ENCODE measurements at regions not wholly inside any gene's neighbourhood (a gene's known extent, or its start where the extent isn't known, plus 50 kb on each side); places are given as distances from the start of the nearest gene placed in this dataset.

DNA sequence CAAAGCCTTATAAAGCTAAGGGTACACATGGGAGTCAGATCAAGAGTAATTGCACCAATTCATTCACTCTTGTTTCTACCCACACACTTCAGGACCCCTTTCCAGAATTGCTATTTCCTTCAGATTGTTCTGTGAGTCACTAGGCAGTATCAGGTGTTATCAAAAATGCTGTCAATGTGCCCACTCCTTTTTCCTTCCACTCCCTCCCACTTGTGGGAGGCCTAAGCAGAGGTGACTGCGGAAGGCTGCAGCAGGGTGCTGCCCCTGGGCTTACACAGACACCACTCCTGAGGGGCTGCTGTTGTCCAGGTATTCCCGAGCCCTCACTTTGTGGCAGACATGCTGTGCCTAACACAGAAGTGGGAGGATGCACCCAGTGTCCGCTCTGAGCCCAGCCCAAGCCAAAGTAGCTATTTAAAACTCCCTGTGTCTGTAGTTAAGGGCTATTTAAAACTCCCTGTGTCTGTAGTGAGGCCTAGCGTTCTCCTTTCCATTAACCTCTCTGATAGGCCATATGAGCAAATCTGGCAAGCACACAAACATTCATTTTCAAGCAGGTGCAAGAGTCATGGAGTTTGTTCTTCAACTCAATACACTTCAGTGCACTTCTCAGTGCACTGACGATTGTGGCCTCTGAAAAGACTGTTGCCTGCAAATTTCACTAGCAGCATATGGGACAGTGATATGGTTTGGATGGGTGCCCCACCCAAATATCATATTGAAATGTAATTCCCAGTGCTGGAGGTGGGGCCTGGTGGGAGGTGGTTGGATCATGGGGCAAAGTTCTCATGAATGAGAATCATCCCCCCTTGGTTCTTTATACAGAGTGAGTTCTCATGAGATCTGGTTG, 117.8 kb downstream of the PHLDA1 start:
- Histone ChIP-seq H2BK120ac (ENCODE audit: low read depth, low read length) (no peak overlapping the region), H2BK5ac (ENCODE audit: low read depth, low read length, poor library complexity, severe bottlenecking) (no peak overlapping the region), H4K8ac (ENCODE audit: low read depth in 2 of 2, low read length in 2 of 2) (no peak overlapping the region), H4K91ac (ENCODE audit: insufficient read depth, low read depth, low read length) (no peak overlapping the region), H3K14ac (replicated peaks; ENCODE audit: low read depth, low read length) (no peak overlapping the region), H4K5ac (ENCODE audit: low read depth, low read length) (no peak overlapping the region), H3K36me3 (ENCODE audit: control insufficient read depth, insufficient read depth, low read length) (no peaks in the 10 kb centered on the region), H3K9ac (ENCODE audit: low read depth, low read length) (no peak overlapping the region), H3K9me1 (ENCODE audit: insufficient read depth, low read length) (peaks cover 7% of the 10 kb centered on the region), H3K56ac (ENCODE audit: extremely low read depth, insufficient read depth, low read length) (no peak overlapping the region), H2AFZ (replicated peaks; ENCODE audit: low read length, poor library complexity) (peak overlapping the region; percentile 56), H3K27me3 (ENCODE audit: control insufficient read depth, insufficient read depth, low read length) (no peaks in the 10 kb centered on the region), H3K9me3 (ENCODE audit: control insufficient read depth, insufficient read depth, low read length) (no peaks in the 10 kb centered on the region), H3K4me1 (ENCODE audit: control insufficient read depth, insufficient read depth, low read length) (peaks cover 5% of the 10 kb centered on the region), H4K20me1 (ENCODE audit: insufficient read depth, low read length) (no peaks in the 10 kb centered on the region), H2BK15ac (ENCODE audit: low read depth, low read length) (no peak overlapping the region; the same call in 2 of the 3 replicates), H2BK20ac (ENCODE audit: low read depth, low read length) (no peak overlapping the region), H3K79me1 (ENCODE audit: low read depth in 1 of 2, low read length in 2 of 2) (no peaks in the 10 kb centered on the region), H3K27ac (ENCODE audit: insufficient read depth, low read length) (no peak overlapping the region), H3K4me2 (ENCODE audit: low read depth, low read length) (no peak overlapping the region), H3K23ac (ENCODE audit: low read depth, low read length) (no peak overlapping the region), H3K18ac (ENCODE audit: low read depth, low read length) (no peak overlapping the region), H2AK9ac (replicated peaks; ENCODE audit: low read depth, low read length, poor library complexity) (no peak overlapping the region), H3K4ac (ENCODE audit: low read depth, low read length) (peak overlapping the region; percentile 23; the same call in 1 of the 2 replicates), H3K4me3 (ENCODE audit: insufficient read depth, low read depth, low read length) (no peak overlapping the region), H2AK5ac (ENCODE audit: low read depth, low read length) (0 out of 2 replicates have a peak overlapping the region, but pooled peaks have one; percentile 5)
- ChIA-PET CTCF (no interaction called here), POLR2A (ENCODE audit: unreplicated experiment) (no interaction called here)
- TF ChIP-seq POLR2A (IDR thresholded peaks at IDR 0.05; ENCODE audit: low read depth, low read length) = no peak
- TF ChIP-seq, protein P1, sequence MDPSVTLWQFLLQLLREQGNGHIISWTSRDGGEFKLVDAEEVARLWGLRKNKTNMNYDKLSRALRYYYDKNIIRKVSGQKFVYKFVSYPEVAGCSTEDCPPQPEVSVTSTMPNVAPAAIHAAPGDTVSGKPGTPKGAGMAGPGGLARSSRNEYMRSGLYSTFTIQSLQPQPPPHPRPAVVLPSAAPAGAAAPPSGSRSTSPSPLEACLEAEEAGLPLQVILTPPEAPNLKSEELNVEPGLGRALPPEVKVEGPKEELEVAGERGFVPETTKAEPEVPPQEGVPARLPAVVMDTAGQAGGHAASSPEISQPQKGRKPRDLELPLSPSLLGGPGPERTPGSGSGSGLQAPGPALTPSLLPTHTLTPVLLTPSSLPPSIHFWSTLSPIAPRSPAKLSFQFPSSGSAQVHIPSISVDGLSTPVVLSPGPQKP (IDR thresholded peaks at IDR 0.05; ENCODE audit: borderline replicate concordance, low read depth, low read length) = no peak
- TF ChIP-seq MAZ (IDR thresholded peaks at IDR 0.05; ENCODE audit: borderline replicate concordance, low read depth, low read length) = no peak
- TF ChIP-seq RAD21 (IDR thresholded peaks at IDR 0.05; ENCODE audit: low read length) = no peak
- no peak for TF ChIP-seq MAFK (IDR thresholded peaks at IDR 0.05; ENCODE audit: low read depth, low read length)
- no peak for TF ChIP-seq BHLHE40 (IDR thresholded peaks at IDR 0.05; ENCODE audit: low read depth, low read length)
- no peak for TF ChIP-seq RCOR1 (IDR thresholded peaks at IDR 0.05; ENCODE audit: insufficient replicate concordance, low read length)
- TF ChIP-seq RFX5 (IDR thresholded peaks at IDR 0.05; ENCODE audit: low read depth, low read length) = no peak
- no peak for TF ChIP-seq NFE2L2 (IDR thresholded peaks at IDR 0.05; ENCODE audit: low read depth, low read length)
- no peak for TF ChIP-seq MXI1 (IDR thresholded peaks at IDR 0.05; ENCODE audit: borderline replicate concordance, low read depth, low read length)
- TF ChIP-seq, protein P2, sequence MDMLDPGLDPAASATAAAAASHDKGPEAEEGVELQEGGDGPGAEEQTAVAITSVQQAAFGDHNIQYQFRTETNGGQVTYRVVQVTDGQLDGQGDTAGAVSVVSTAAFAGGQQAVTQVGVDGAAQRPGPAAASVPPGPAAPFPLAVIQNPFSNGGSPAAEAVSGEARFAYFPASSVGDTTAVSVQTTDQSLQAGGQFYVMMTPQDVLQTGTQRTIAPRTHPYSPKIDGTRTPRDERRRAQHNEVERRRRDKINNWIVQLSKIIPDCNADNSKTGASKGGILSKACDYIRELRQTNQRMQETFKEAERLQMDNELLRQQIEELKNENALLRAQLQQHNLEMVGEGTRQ (IDR thresholded peaks at IDR 0.05; ENCODE audit: low read depth, low read length) = no peak
- no peak for TF ChIP-seq FOS (IDR thresholded peaks at IDR 0.05; ENCODE audit: low read depth, low read length)
- TF ChIP-seq, protein P3, sequence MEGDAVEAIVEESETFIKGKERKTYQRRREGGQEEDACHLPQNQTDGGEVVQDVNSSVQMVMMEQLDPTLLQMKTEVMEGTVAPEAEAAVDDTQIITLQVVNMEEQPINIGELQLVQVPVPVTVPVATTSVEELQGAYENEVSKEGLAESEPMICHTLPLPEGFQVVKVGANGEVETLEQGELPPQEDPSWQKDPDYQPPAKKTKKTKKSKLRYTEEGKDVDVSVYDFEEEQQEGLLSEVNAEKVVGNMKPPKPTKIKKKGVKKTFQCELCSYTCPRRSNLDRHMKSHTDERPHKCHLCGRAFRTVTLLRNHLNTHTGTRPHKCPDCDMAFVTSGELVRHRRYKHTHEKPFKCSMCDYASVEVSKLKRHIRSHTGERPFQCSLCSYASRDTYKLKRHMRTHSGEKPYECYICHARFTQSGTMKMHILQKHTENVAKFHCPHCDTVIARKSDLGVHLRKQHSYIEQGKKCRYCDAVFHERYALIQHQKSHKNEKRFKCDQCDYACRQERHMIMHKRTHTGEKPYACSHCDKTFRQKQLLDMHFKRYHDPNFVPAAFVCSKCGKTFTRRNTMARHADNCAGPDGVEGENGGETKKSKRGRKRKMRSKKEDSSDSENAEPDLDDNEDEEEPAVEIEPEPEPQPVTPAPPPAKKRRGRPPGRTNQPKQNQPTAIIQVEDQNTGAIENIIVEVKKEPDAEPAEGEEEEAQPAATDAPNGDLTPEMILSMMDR (conservative IDR thresholded peaks at IDR 0.05; ENCODE audit: low read depth, low read length) = no peak
- no peak for TF ChIP-seq SMC3 (IDR thresholded peaks at IDR 0.05; ENCODE audit: low read depth, low read length)
- TF ChIP-seq CEBPB (IDR thresholded peaks at IDR 0.05; ENCODE audit: low read depth, low read length) = no peak
- no peak for TF ChIP-seq CHD1 (IDR thresholded peaks at IDR 0.05; ENCODE audit: low read depth, low read length)
- BruUV-seq (replicated peaks) = no TSS peak
- intact Hi-C loops (cut with micrococcal nuclease) (no loop called here), dilution Hi-C loops (cut with HindIII; ENCODE audit: low sequenced_read_pairs, unreplicated experiment) (no loop called here), in situ Hi-C loops (cut with MboI; ENCODE audit: low sequenced_read_pairs) (no loop called here)
- DNase-seq (no peak), ATAC-seq (ENCODE audit: low read depth) (no peak)
- WGBS, 2 experiments (ENCODE audit: extremely low coverage in 2 of 2, insufficient read length in 1 of 2) = no CpG with 5 or more reads among the region's 5 CpGs
